Ectodermal cell (in vitro differentiated cells): ENCODE measurements at regions not wholly inside any gene's neighbourhood (a gene's known extent, or its start where the extent isn't known, plus 50 kb on each side); places are given as distances from the start of the nearest gene placed in this dataset.
"Not testable (repeated sequence)": the region's sequence is repeated elsewhere in the genome, so short reads cannot be mapped to it uniquely, and the experiment has no call there.

Experiments used
- H3K27ac ChIP-seq: 2 replicates; pipeline ENCODE4 v1.7.0; 2013; ENCODE audit warnings: mild to moderate bottlenecking, low read depth, low read length; ENCODE audit not compliant: insufficient read depth, poor library complexity, severe bottlenecking
- H3K27me3 ChIP-seq: 2 replicates; pipeline ENCODE4 v1.7.0; 2013; ENCODE audit warnings: mild to moderate bottlenecking, low read length; ENCODE audit not compliant: insufficient read depth, control insufficient read depth, poor library complexity, severe bottlenecking
- H3K36me3 ChIP-seq: one replicate; pipeline ENCODE4 v1.7.0; 2013; ENCODE audit warnings: low read length; ENCODE audit not compliant: control insufficient read depth, insufficient read depth
- H3K4me1 ChIP-seq: one replicate; pipeline ENCODE4 v1.7.0; 2013; ENCODE audit warnings: low read length; ENCODE audit not compliant: control insufficient read depth, insufficient read depth
- H3K4me3 ChIP-seq: 2 replicates; pipeline ENCODE4 v1.7.0; 2013; ENCODE audit warnings: low read depth, low read length, control low read depth; ENCODE audit not compliant: insufficient read depth
- H3K9me3 ChIP-seq: 2 replicates; pipeline ENCODE4 v1.7.0; 2013; ENCODE audit warnings: mild to moderate bottlenecking, low read length, moderate library complexity; ENCODE audit not compliant: control insufficient read depth
- WGBS, 2 experiments: methylation state at CpG; one replicate each; pipeline ENCODE4 v1.1.7; 2013; ENCODE audit warnings: missing lambda C conversion rate in 2 of 2; 5-methylcytosine and 5-hydroxymethylcytosine counted together

DNA sequence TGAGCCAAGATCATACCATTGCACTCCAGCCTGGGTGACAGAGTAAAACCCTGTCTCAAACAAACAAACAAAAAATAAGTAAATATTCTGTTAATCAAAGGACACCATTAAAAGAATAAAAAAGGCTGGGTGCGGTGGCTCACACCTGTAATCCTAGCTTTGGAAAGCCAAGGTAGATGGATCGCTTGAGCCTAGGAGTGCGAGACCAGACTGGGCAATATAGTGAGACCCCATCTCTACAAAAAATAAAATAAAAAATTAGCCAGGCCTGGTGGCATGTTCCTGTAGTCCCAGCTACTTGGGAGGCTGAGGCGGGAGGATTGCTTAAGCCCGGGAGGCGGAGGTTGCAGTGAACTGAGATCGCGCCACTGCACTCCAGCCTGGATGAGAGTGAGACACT lies 84.1 kb downstream of the GLUL start:
- peaks cover 16% of the 10 kb centered on the region for H3K4me1 ChIP-seq
- 86 to 94% methylated on average over 6 to 8 of the region's 8 CpGs for WGBS, 2 experiments
- H3K4me3 ChIP-seq, H3K27me3 ChIP-seq, H3K27ac ChIP-seq, H3K9me3 ChIP-seq, H3K36me3 ChIP-seq: not testable (repeated sequence)

DNA sequence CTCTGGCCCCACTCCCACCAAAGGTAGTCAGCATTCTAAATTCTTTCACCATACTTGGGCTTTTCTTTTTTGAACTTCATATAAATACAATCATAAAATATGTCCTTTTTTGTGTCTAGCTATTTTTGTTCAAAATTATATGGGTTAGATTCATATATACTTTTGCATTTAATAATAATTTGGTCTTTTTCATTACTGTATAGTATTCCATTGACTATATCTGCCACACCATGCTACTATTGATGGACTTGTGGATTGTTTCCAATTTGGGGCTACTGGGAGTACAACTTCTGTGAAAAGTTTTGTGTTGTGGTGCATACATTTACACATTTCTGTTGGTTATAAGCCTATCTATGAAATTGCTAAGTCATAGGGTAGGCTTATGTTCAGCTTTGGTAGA lies 85.7 kb downstream of the GLUL start:
- H3K4me3 ChIP-seq: no peak overlapping the region
- H3K36me3 ChIP-seq: no peaks in the 10 kb centered on the region
- H3K4me1 ChIP-seq: peaks cover 31% of the 10 kb centered on the region
- no peak overlapping the region for H3K27ac ChIP-seq
- no peaks in the 10 kb centered on the region for H3K27me3 ChIP-seq
- H3K9me3 ChIP-seq: no peaks in the 10 kb centered on the region

- Histone ChIP-seq H3K4me3 (no peak overlapping the region), H3K9me3 (no peaks in the 10 kb centered on the region), H3K4me1 (peaks cover 38% of the 10 kb centered on the region), H3K27ac (no peak overlapping the region), H3K27me3 (no peaks in the 10 kb centered on the region), H3K36me3 (no peaks in the 10 kb centered on the region)
These were observed 87.0 kb downstream of the GLUL start for GRCh38 chr1:182304627-182305026.

DNA sequence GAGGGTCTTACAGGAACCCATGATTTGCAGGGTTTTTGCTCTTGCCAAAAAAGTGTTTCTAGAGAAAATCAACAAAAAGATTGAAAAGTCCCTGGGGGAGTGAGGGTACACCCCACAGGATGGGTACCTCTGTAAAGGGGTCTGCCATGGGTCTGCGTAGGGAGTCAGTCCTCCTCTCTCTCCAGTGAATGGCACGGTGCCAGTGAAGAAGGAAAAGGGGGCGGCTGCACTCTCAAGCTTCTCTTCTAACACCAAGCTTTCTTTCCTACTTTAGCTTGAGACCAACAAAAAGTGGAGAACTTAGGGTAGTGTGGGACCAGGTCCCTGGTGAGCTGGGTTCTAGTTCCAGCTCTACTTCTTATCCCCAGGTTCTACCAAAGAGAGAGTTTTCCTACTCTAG lies 87.4 kb downstream of the GLUL start:
- Histone ChIP-seq H3K9me3 (no peaks in the 10 kb centered on the region), H3K27ac (no peak overlapping the region), H3K4me3 (no peak overlapping the region), H3K27me3 (no peaks in the 10 kb centered on the region), H3K36me3 (no peaks in the 10 kb centered on the region), H3K4me1 (peaks cover 39% of the 10 kb centered on the region)
- 90 to 100% methylated on average over 1 to 3 of the region's 3 CpGs for WGBS, 2 experiments

DNA sequence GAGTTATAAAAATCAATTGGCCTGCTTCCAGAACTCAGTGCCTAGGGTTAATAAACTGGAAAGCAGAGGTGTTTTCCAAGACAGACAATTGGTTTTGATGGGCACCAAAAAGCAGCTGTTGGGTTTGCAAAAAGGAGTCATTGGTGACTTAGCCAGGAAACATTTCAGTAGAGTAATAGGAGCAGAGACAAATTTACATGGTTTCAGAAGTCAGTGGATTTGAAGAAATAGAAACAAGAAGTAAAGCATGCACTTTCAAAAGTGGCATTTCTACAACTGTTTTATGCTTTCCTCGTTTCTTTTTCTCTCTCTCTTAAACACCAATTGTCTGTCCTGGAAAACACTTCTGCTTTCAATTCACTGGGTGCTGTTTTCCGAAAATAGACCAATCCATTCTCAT lies 87.8 kb downstream of the GLUL start:
- Histone ChIP-seq H3K9me3 (no peaks in the 10 kb centered on the region), H3K4me3 (no peak overlapping the region)
- 85 to 91% methylated on average over 2 of the region's 2 CpGs for WGBS, 2 experiments

GRCh38 chr1:182301467-182302198 lies 90.0 kb downstream of the GLUL start:
- 74 to 78% methylated on average over 9 of the region's 9 CpGs for WGBS, 2 experiments
- H3K27ac ChIP-seq: peak overlapping the region; percentile 38
- H3K4me3 ChIP-seq: no peak overlapping the region

More for the DNA sequence above, 87.8 kb downstream of the GLUL start:
- Histone ChIP-seq H3K4me1 (peaks cover 42% of the 10 kb centered on the region), H3K27ac (no peak overlapping the region), H3K36me3 (no peaks in the 10 kb centered on the region), H3K27me3 (no peaks in the 10 kb centered on the region)

GRCh38 chr1:182301026-182301436 lies 90.6 kb downstream of the GLUL start:
- H3K27me3 ChIP-seq: no peaks in the 10 kb centered on the region
- no peak overlapping the region for H3K4me3 ChIP-seq
- peaks cover 42% of the 10 kb centered on the region for H3K4me1 ChIP-seq
- H3K36me3 ChIP-seq: no peaks in the 10 kb centered on the region
- H3K9me3 ChIP-seq: no peaks in the 10 kb centered on the region
- H3K27ac ChIP-seq: no peak overlapping the region
- 84 to 91% methylated on average over 8 of the region's 8 CpGs for WGBS, 2 experiments

More at GRCh38 chr1:182301467-182302198, 90.0 kb downstream of the GLUL start:
- Histone ChIP-seq H3K27me3 (no peaks in the 10 kb centered on the region), H3K36me3 (no peaks in the 10 kb centered on the region), H3K4me1 (peaks cover 42% of the 10 kb centered on the region), H3K9me3 (no peaks in the 10 kb centered on the region)

GRCh38 chr1:182299728-182300616 lies 91.6 kb downstream of the GLUL start:
- no peak overlapping the region for H3K4me3 ChIP-seq
- no peaks in the 10 kb centered on the region for H3K36me3 ChIP-seq
- no peaks in the 10 kb centered on the region for H3K27me3 ChIP-seq
- 37 to 44% methylated on average over 3 of the region's 3 CpGs for WGBS, 2 experiments
- H3K9me3 ChIP-seq: no peaks in the 10 kb centered on the region
- H3K4me1 ChIP-seq: peaks cover 42% of the 10 kb centered on the region
- no peak overlapping the region for H3K27ac ChIP-seq

DNA sequence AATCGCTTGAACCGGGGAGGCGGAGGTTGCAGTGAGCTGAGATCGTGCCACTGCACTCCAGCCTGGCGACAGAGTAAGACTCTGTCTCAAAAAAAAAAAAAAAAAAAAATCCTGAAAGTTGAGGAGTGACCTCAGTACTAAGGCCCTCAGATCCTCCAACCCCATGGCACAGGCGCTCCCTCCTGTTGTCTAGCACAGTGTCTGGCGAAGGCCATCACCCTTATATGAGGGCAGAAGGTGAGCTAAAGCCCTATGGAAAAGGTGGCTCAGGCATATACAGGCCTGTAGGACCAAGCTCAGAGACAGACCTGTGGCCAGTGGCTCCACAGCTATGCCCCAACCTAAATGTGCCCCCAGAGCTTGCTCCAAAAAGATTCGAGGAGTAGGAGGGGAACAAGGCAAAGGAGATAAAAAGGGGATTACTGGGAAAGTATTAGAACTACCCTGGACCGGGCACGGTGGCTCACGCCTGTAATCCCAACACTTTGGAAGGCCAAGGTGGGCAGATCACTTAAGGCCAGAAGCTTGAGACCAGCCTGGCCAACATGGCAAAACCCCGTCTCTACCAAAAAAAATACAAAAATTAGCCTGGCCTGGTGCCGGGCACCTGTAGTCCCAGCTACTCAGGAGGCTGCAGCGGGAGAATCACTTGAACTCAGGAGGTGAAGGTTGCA lies 92.4 kb downstream of the GLUL start:
- peaks cover 36% of the 10 kb centered on the region for H3K4me1 ChIP-seq
- H3K4me3 ChIP-seq, H3K9me3 ChIP-seq, H3K36me3 ChIP-seq, H3K27ac ChIP-seq, H3K27me3 ChIP-seq: not testable (repeated sequence)
- WGBS, 2 experiments: 91 to 93% methylated on average over 14 of the region's 14 CpGs

DNA sequence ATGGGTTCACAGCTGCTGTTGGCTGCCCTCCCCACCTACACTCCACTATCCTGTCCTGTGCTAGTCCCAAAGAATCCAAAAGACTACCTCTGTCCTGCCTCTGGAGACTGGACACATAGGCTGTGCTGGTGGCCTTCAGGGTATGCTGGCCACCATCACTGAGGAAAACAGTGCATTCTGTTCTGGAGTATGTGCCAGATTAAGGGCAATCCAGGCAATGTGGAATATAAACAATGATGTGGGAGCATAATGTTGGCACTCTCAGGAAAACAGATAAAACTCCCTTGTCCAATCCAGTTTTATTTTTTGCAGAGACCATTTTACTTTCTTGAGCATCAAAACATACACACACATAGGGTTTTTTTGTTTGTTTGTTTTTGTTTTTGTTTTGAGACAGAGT lies 94.3 kb downstream of the GLUL start:
- no peak overlapping the region for H3K4me3 ChIP-seq
- no peaks in the 10 kb centered on the region for H3K9me3 ChIP-seq
- H3K27ac ChIP-seq: no peak overlapping the region
- H3K36me3 ChIP-seq: no peaks in the 10 kb centered on the region
- peaks cover 32% of the 10 kb centered on the region for H3K4me1 ChIP-seq
- no peaks in the 10 kb centered on the region for H3K27me3 ChIP-seq
